Inferior parietal cortex (tissue), 1 donor: ENCODE measurements at regions not wholly inside any gene's neighbourhood (a gene's known extent, or its start where the extent isn't known, plus 50 kb on each side); places are given as distances from the start of the nearest gene placed in this dataset.
"Not testable (repeated sequence)": the region's sequence is repeated elsewhere in the genome, so short reads cannot be mapped to it uniquely, and the experiment has no call there.

Experiments
- DNase-seq: peaks from one replicate; pipeline ENCODE4 v3.0.0-alpha.2; 2016; ENCODE audit errors: extremely low spot score

GRCh38 chr13:72657379-72657778 lies 70.0 kb downstream of the MZT1 start:
- no peak for DNase-seq

GRCh38 chr13:72656357-72656756 lies 71.1 kb downstream of the MZT1 start:
- no peak for DNase-seq

DNA sequence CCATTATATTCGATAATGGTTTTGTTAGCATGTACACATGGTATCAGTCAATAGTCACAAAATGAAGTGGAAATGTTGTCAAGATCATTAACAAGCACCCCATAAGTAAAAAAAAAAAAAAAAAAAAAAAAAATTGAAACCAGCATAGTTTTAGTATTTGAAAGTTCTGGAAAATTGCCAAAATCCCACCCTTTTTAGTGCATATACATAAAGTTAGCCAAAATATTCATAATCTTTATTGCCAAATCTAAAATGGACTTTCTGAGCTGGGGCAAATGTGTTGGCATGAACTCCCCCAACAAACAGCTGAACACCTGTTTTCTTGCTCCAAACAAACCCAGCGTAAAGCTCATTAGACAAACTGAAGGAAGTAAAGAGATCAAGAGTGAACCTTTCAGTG lies 73.9 kb downstream of the MZT1 start:
- no peak for DNase-seq

DNA sequence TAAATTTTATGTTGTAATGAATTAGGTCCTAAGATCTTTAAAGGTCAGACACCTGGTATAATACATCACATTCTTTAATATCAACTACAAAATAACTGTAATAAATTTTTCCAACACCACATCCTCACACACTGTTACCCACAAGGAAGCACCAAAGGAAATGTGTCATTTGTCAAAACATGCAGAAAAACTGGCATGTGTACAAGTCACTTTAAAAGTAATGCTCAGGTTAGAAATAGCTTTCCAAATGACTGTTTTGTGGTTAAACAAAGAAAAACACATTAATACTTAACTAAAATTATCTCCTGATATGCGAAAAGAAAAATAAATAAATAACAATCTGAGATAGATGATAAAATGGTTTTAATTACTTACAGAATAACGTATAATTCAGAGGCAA lies 74.7 kb downstream of the MZT1 start:
- DNase-seq = no peak

GRCh38 chr13:72651144-72651543 lies 76.3 kb downstream of the MZT1 start:
- no peak for DNase-seq

DNA sequence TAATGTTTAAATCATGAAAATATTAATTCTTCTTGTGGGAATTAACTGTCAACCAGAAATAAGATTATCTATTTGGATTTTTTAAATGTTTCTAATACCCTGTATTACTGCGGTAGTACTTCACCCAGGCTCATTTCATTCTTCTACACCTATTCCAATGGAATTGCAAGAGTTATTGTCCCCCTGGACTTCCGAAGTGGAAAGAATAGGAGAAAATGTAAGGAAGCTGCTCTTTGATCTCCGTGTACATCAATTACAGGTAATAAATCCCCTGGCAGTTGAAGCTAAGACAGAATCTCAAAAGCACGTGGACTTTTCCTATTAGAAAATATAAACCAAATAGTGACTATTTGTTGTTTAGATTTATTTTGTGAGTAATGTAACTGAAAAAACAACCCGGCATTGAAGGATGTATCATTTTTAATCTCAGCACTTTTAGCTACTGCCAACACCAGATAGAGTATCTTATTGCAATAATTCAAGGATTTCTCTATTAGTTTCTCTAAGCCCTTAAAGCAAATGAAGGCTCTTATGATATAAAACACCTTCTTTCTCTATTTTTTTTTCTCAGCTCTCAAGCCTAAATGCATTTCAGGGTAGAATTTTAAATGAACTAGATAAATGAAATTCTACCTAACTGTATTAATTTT lies 77.3 kb downstream of the MZT1 start:
- no peak for DNase-seq

- DNase-seq = no peak
These were observed 78.8 kb downstream of the MZT1 start for GRCh38 chr13:72648513-72649065.

DNA sequence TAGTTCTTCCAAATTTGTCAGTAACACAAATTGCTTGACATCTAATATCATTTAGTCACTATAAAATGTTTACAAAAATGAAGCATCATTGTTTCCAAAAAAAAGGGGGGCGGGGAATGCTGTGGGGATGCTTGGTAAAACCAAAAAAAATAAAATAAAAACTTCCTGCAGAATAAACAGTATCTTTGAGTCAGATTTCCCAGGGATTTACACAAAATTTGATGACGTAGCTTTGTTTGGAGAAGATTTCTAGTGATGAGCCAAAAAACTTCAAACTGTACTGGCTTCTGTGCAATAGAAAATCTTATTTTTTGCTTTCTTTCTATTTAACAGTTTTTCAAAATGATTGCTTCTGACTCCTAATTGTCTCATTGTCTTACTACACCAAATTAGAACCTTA lies 80.0 kb downstream of the MZT1 start:
- DNase-seq = no peak

DNA sequence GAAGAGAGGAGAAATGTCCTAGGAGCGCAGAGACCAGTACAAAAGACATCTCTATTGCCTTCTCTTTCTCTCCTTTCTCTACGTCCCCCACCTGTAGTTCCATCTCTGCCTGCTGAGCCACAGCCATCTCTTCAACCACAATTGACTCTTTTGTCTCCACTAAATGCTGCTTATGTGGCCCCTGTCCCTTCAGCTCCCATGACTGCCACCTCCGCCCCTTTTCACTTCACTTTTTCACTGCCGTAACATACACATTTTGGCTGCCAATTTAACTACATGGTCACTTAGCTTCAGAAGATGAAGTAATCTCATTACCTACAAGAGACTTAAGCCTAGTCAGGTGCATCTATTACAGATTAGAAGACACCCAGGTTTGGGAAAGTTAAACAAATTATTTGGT lies 81.9 kb downstream of the MZT1 start:
- no peak for DNase-seq

DNA sequence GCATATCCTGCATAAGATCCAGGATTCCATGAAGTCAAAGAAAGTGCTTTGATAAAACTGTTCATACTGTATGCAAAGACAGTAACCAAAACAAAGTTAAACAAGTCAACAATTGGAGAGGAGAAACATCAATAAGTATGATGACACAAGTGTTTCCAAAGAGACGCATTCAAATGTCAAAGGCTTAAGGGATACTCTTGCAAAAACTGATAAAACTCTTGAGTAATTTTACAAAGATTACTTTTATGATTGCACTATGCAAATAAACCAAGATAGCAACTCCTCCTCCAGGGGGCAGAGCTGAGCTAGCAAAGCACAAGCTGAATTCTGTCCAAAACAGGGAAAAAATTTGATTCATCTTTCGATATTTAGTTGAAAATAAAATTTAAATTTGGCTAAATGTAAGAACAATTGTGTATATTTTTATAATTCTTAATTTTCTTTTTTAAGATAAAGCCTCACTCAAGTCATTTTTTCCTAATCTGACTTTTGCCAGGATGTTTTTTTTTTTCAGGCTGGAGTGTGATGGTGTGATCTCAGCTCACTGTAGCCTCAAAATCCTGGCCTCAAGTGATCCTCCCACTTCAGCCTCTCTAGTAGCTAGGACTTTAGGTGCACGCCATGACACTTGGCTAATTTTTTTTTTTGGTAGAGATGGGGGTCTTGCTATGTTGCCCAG lies 84.0 kb downstream of the MZT1 start:
- DNase-seq = peak; percentile 21

DNA sequence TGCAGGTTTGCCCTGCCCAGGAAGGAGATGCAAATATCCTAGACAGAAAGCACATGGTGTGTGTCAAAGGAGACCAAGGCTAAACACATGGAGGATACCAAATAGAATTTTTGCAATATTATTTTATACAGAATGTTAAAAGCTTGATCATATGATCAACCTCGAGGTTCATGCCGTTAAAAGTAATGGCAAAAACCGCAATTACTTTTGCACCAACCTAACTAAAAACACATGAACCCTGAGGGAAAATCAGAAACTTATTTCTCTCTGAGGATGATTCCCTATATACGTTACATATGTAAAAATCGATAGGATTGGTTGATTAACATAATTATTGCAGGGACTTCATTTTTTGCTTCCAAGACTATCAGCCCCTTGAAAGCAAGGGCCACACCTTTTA lies 88.1 kb downstream of the MZT1 start:
- DNase-seq = no peak

GRCh38 chr13:72638059-72638815 lies 89.2 kb downstream of the MZT1 start:
- DNase-seq = no peak

DNA sequence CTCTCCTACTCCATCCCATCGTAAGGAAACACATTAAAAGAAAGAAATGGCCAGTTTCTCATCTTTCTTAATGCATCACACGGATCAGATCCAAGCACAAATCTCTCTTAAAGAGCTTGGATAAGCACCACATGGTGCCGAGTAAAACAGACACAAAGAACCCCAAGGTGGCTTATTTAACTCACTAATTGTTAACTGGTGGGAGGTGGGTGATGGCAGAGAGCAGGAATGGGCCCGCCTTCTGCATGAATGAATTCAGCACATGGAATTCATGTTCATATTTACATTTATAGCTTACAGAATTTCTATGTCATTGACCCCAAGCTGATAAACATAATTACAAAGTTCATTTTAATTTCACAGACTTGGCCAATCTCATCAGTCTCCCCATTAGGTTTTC lies 89.9 kb downstream of the MZT1 start:
- DNase-seq = no peak

DNA sequence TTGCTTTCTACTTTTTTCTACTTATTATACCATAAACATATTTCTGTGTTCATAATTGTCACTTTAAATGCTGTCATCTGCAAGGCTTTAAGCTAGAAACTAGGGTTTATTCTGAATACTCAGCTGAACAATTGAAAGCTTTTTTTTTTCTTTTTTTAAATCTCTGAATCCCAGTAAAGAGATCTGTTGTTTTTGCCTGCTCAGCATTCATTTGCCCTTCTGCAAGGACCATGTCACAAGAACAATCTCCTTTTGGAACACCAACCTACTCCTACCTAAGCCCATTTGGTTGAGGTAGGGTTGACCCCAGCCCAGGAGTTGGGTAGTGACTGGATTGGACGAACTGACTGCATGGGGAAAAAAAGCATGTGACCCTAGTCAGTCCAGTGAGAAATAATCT lies 92.6 kb downstream of the MZT1 start:
- no peak for DNase-seq

DNA sequence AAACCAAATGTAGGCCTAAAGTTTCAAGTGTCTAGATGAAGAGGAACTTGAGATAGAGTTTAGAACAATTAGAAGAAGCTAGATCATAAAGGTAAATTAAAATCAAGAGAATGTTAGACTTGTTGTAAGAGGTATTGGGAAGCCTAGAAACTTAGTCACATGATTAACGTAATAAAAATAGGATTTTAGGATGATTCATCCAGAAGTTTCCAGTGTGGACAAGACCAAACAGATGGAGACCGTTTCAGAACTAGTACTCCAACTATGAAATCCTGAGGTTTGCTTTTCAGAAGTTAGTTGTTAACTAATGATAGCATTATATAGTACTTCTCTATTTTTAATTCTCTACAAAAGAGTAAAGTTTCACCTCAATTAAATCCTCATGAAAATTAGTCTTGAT lies 104.9 kb downstream of the MZT1 start:
- no peak for DNase-seq

DNA sequence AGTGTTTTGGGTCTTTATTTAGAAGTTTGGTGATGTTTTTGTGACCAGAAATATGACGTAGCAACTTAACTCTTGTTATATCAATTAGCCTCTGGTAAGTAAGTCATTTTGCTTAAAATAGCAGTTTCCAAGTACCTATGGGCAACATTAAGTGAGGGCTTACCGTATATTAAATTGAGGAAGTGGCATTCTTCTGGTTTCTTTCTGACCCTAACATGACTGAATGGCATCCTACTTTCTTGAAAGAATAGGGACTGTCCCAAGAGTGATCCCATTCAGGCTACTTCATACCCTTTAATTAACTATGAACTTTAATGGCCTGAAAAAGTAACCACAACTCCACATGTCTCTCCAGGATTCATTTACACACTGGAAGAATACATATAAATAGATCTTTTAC lies 106.6 kb downstream of the MZT1 start:
- no peak for DNase-seq

DNA sequence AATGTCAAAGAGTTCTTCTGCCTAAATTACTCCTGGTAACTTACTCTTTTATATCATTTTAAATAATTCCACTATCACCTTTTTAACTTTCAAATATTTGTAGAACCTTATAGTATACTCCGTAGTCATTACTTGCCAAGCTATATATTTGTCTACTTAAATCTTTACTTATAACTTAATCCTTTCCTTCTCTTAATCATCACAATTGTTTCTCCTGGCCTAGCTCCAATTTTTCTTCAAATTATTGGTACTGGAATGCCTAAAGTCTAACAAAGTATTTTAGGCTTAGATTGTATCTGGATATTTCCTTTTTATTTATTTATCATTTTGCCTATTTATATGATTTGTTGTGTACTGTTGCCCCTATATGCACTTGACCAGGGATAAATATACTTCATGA lies 109.5 kb downstream of the MZT1 start:
- DNase-seq = no peak

DNA sequence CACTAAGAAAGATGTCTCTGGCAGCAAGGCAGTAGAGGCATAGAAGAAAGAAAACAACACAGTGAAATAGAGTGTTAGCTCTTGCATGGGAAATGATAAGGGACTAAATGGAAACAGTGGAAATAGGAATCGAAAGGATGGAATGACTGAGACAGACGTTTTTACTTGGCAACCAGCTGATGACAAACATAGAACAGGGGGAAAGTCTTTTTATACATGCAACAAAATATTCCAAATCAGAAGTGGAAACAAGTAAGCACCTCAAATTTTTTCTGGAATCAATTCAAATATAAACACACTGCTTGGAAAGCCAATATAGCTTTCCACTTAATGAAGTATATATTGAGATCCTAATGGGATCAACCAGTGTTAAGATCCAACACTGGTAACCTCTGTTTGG lies 110.2 kb downstream of the MZT1 start:
- no peak for DNase-seq

- not testable (repeated sequence) for DNase-seq
These were observed 117.1 kb downstream of the MZT1 start for GRCh38 chr13:72610251-72610891.

- no peak for DNase-seq
These were observed 128.2 kb downstream of the MZT1 start for GRCh38 chr13:72599178-72599743.

DNA sequence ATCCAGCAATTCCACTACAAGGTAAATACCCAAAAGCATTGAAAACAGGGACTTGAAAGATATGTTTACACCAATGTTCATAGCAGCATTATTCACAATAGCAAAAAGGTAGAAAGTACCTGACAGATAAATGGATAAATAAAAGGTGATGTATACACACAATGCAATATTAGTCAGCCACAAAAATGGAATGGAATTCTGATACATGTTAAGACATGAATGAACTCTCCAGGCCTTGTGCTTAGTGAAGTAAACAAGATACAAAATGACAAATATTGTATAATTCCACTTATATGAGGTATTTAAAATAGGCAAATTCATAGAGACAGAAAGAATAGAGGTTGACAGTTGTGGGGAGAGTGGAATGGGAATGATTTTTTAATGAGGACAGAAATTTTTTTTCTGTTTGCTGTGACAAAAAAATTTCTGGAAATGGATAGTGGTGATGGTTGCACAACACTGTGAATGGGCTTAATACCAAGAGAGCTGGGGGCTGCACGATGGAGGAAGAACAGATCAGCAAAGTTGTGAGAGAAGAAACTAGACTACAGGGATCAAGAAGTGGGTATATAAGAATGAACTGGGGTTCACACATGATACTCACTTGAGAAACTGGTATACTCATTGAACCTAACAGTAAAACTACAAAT lies 137.2 kb downstream of the MZT1 start:
- DNase-seq = no peak
